ENCODE measurements at regions not wholly inside any gene's neighbourhood (a gene's known extent, or its start where the extent isn't known, plus 50 kb on each side); places are given as distances from the start of the nearest gene placed in this dataset.

GRCh38 chr4:17332478-17332877, 179.4 kb downstream of the QDPR start:
- peaks cover 9% of the 10 kb centered on the region for H3K4me1 ChIP-seq (ENCODE audit: insufficient read depth, low read length, poor library complexity, severe bottlenecking)

DNA sequence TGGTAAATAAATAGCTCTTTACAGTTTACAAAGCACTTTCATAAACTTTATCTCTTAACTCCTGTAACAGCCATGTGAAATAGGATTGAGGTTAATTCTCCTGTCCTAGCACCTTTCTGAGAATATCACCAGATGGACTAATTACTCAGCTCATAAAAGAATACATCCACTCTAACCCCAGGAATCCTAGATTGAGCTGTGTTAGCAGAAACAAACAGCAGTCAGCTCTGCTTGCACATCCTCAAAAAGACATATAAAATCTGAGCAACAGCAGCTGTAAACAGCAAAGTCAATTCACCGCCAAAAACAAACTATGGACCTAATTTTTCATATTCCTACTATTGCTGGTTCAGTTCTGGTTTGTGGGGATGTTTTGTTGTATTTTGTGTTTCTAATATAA, 182.8 kb downstream of the QDPR start:
- Histone ChIP-seq H4K20me1 (ENCODE audit: insufficient read depth, low read length, poor library complexity, severe bottlenecking) (no peaks in the 10 kb centered on the region), H3K27me3 (ENCODE audit: insufficient read depth, low read length, poor library complexity, severe bottlenecking) (no peaks in the 10 kb centered on the region), H3K4me3 (ENCODE audit: low read length, poor library complexity, severe bottlenecking) (no peak overlapping the region), H3F3A (ENCODE audit: low read depth) (no peaks in the 10 kb centered on the region), H3K9ac (ENCODE audit: low read depth, low read length, poor library complexity, severe bottlenecking) (no peak overlapping the region), H3K4me2 (ENCODE audit: low read depth, low read length, poor library complexity, severe bottlenecking) (no peak overlapping the region), H3K9me3 (ENCODE audit: insufficient read depth, low read depth, low read length) (no peaks in the 10 kb centered on the region), H3K9me2 (replicated peaks; ENCODE audit: low read depth, low read length) (no peaks in the 10 kb centered on the region), H3K36me3 (ENCODE audit: insufficient read depth, low read length) (no peaks in the 10 kb centered on the region), H3K4me1 (ENCODE audit: insufficient read depth, low read length, poor library complexity, severe bottlenecking) (no peaks in the 10 kb centered on the region), H2AFZ (ENCODE audit: low read length) (no peak overlapping the region), H3K79me2 (ENCODE audit: insufficient read depth, low read length) (no peaks in the 10 kb centered on the region)
- TF ChIP-seq EZH2phosphoT487 (IDR thresholded peaks at IDR 0.05; ENCODE audit: borderline replicate concordance) = no peak
- TF ChIP-seq, protein P1, sequence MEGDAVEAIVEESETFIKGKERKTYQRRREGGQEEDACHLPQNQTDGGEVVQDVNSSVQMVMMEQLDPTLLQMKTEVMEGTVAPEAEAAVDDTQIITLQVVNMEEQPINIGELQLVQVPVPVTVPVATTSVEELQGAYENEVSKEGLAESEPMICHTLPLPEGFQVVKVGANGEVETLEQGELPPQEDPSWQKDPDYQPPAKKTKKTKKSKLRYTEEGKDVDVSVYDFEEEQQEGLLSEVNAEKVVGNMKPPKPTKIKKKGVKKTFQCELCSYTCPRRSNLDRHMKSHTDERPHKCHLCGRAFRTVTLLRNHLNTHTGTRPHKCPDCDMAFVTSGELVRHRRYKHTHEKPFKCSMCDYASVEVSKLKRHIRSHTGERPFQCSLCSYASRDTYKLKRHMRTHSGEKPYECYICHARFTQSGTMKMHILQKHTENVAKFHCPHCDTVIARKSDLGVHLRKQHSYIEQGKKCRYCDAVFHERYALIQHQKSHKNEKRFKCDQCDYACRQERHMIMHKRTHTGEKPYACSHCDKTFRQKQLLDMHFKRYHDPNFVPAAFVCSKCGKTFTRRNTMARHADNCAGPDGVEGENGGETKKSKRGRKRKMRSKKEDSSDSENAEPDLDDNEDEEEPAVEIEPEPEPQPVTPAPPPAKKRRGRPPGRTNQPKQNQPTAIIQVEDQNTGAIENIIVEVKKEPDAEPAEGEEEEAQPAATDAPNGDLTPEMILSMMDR (conservative IDR thresholded peaks at IDR 0.05; ENCODE audit: low read length) = no peak

More at GRCh38 chr4:17332478-17332877, 179.4 kb downstream of the QDPR start:
- Histone ChIP-seq H2AFZ (ENCODE audit: low read length) (no peak overlapping the region), H3K4me2 (ENCODE audit: low read depth, low read length, poor library complexity, severe bottlenecking) (no peak overlapping the region), H3F3A (ENCODE audit: low read depth) (no peaks in the 10 kb centered on the region), H3K79me2 (ENCODE audit: insufficient read depth, low read length) (no peaks in the 10 kb centered on the region), H4K20me1 (ENCODE audit: insufficient read depth, low read length, poor library complexity, severe bottlenecking) (no peaks in the 10 kb centered on the region), H3K27me3 (ENCODE audit: insufficient read depth, low read length, poor library complexity, severe bottlenecking) (no peaks in the 10 kb centered on the region), H3K9me2 (replicated peaks; ENCODE audit: low read depth, low read length) (no peaks in the 10 kb centered on the region), H3K36me3 (ENCODE audit: insufficient read depth, low read length) (no peaks in the 10 kb centered on the region), H3K9me3 (ENCODE audit: insufficient read depth, low read depth, low read length) (no peaks in the 10 kb centered on the region), H3K9ac (ENCODE audit: low read depth, low read length, poor library complexity, severe bottlenecking) (no peak overlapping the region), H3K4me3 (ENCODE audit: low read length, poor library complexity, severe bottlenecking) (no peak overlapping the region)
- no peak for TF ChIP-seq EZH2phosphoT487 (IDR thresholded peaks at IDR 0.05; ENCODE audit: borderline replicate concordance)
- TF ChIP-seq, protein P1 (conservative IDR thresholded peaks at IDR 0.05; ENCODE audit: low read length) = no peak

- Histone ChIP-seq H3K79me2 (ENCODE audit: insufficient read depth, low read length) (no peaks in the 10 kb centered on the region), H4K20me1 (ENCODE audit: insufficient read depth, low read length, poor library complexity, severe bottlenecking) (no peaks in the 10 kb centered on the region), H3F3A (ENCODE audit: low read depth) (no peaks in the 10 kb centered on the region), H3K4me3 (ENCODE audit: low read length, poor library complexity, severe bottlenecking) (no peak overlapping the region), H2AFZ (ENCODE audit: low read length) (no peak overlapping the region), H3K4me2 (ENCODE audit: low read depth, low read length, poor library complexity, severe bottlenecking) (no peak overlapping the region), H3K4me1 (ENCODE audit: insufficient read depth, low read length, poor library complexity, severe bottlenecking) (no peaks in the 10 kb centered on the region), H3K27me3 (ENCODE audit: insufficient read depth, low read length, poor library complexity, severe bottlenecking) (no peaks in the 10 kb centered on the region), H3K36me3 (ENCODE audit: insufficient read depth, low read length) (no peaks in the 10 kb centered on the region), H3K9me2 (replicated peaks; ENCODE audit: low read depth, low read length) (no peaks in the 10 kb centered on the region), H3K9me3 (ENCODE audit: insufficient read depth, low read depth, low read length) (no peaks in the 10 kb centered on the region), H3K9ac (ENCODE audit: low read depth, low read length, poor library complexity, severe bottlenecking) (no peak overlapping the region)
- no peak for TF ChIP-seq EZH2phosphoT487 (IDR thresholded peaks at IDR 0.05; ENCODE audit: borderline replicate concordance)
- TF ChIP-seq, protein P1 (conservative IDR thresholded peaks at IDR 0.05; ENCODE audit: low read length) = no peak
Measured at GRCh38 chr4:17328141-17328815, 183.6 kb downstream of the QDPR start.

Measured in Loucy (cell line).